Small intestine (tissue), 7 donors: ENCODE measurements at regions not wholly inside any gene's neighbourhood (a gene's known extent, or its start where the extent isn't known, plus 50 kb on each side); places are given as distances from the start of the nearest gene placed in this dataset.
"Not testable (repeated sequence)": the region's sequence is repeated elsewhere in the genome, so short reads cannot be mapped to it uniquely, and the experiment has no call there.

Experiments used
- DNase-seq, 2 donors: peaks; one replicate each; pipeline versions ENCODE4 v3.0.0 to v3.0.0-alpha.2; 2013
- FAIRE-seq: peaks from 2 replicates; lab custom pipeline; 2012; peaks lifted over from hg19 to GRCh38; lab: Jason Lieb, UNC
- H3K27ac ChIP-seq, 3 donors: one replicate each; pipeline ENCODE4 v1.5.1; 2013; ENCODE audit warnings: low read length in 2 of 3, mild to moderate bottlenecking in 2 of 3, control low read depth in 1 of 3, inconsistent platforms in 1 of 3, low read depth in 1 of 3, moderate library complexity in 1 of 3
- H3K27me3 ChIP-seq, 3 donors: one replicate each; pipeline ENCODE4 v1.6.1; 2013; ENCODE audit warnings: low read length in 3 of 3, inconsistent platforms in 1 of 3; ENCODE audit not compliant: control insufficient read depth in 3 of 3, insufficient read depth in 3 of 3
- H3K36me3 ChIP-seq, 3 donors: one replicate each; pipeline ENCODE4 v1.6.1; 2013; ENCODE audit warnings: low read length in 3 of 3, inconsistent platforms in 1 of 3, low read depth in 1 of 3, mild to moderate bottlenecking in 1 of 3, moderate library complexity in 1 of 3; ENCODE audit not compliant: control insufficient read depth in 3 of 3, insufficient read depth in 2 of 3
- H3K4me1 ChIP-seq, 3 donors: one replicate each; pipeline ENCODE4 v1.6.1; 2013; ENCODE audit warnings: low read length in 2 of 3, inconsistent platforms in 1 of 3, low read depth in 1 of 3, mild to moderate bottlenecking in 1 of 3, moderate library complexity in 1 of 3; ENCODE audit not compliant: control insufficient read depth in 3 of 3, insufficient read depth in 2 of 3
- H3K4me3 ChIP-seq, 3 donors: one replicate each; pipeline ENCODE4 v1.5.1; 2013; ENCODE audit warnings: low read length in 3 of 3, control low read depth in 1 of 3, inconsistent platforms in 1 of 3, low read depth in 1 of 3, mild to moderate bottlenecking in 1 of 3, moderate library complexity in 1 of 3
- H3K9me3 ChIP-seq, 2 donors: one replicate each; pipeline ENCODE4 v1.6.1; 2013; ENCODE audit warnings: low read depth in 1 of 2, low read length in 1 of 2; ENCODE audit not compliant: control insufficient read depth in 2 of 2, insufficient read depth in 1 of 2
- WGBS, 3 donors: extraction: QIAGEN DNeasy Blood & Tissue Kit; methylation state at CpG; one replicate each; pipeline ENCODE4 v1.1.7; 2013; 5-methylcytosine and 5-hydroxymethylcytosine counted together
- donor health status: healthy with polysubstance abuse.
- donor health status: control.
- donor health status: control.
- donor health status: Bipolar disorder and iron deficiency.
- donor health status: healthy.

DNA sequence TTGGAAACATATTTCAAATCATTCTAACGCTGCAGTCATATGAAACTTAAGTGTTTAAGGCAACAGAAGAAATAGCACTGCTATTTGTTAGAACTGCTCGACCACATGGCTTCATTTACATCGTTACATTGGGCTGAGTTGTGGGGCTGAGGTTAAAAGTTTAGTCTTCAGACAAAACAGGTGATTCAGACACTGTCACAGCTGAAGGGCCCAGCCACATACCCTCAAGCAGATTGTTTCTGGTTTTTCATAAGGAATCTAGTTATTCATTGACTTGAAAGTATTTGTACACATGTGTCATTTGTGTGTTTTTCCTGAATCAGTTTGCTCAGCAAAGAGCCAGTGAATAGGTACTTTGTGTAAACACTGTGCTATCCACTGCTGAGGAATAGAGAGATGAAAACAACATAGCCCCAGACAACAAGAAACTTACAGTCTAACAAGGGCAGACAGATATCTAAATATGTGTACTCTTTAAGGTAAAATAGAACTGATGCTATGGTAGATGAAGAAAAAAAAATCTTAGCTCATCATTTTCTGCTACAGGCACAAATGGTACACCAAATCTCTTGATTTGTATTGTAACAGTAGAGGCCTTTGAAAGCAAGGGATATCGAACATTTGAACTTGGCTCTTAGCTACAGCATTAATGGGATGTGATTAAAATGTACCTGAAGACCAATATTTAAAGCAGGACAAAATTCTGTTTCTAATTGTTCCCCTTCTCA lies 357.6 kb upstream of the RPS23 start:
- Histone ChIP-seq H3K9me3 (peaks cover 0 to 2% of the 10 kb centered on the region in 2 donors), H3K27me3 (no peaks in the 10 kb centered on the region), H3K36me3 (no peaks in the 10 kb centered on the region), H3K27ac (peak overlapping the region in 1 of 3 donors; percentile 61), H3K4me3 (no peak overlapping the region), H3K4me1 (peaks cover 0 to 29% (median 0%) of the 10 kb centered on the region in 3 donors)
- WGBS, 3 donors = 43 to 61% (median 46%) methylated on average over 4 of the region's 4 CpGs
- DNase-seq = peak; percentile 22 to 69
- no peak for FAIRE-seq

DNA sequence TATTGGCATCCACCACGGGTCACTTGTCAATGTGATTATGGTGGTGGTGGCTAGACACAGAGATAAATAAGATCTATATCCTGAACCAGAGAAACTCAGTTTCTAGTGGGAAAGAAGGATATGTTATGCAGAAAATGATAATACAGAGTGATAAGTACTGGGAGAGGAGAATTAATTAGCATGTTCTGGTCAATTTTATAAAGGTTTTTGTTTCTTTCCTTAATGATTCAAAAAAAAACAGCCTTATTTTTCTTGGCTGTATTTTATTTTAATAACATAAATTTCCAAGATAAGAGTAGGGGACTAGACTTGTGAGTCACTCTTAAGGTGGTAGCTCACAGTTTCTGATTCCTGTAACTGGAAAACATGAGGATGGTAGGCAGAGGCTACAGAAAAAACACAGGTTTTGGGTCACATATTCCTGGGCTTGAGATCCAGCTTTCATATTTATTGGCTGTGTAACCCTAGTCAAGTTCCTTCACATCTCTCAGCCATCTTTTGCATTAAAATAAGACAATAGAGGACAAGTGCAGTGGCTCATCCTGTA lies 350.3 kb upstream of the RPS23 start:
- H3K27me3 ChIP-seq = no peaks in the 10 kb centered on the region
- H3K36me3 ChIP-seq = no peaks in the 10 kb centered on the region
- DNase-seq (no peak), FAIRE-seq (no peak)
- peak overlapping the region in 1 of 3 donors; percentile 4 for H3K27ac ChIP-seq
- peaks cover 0 to 30% of the 10 kb centered on the region in 2 donors for H3K9me3 ChIP-seq
- 38 to 51% (median 41%) methylated on average over 1 of the region's 1 CpG for WGBS, 3 donors
- peaks cover 0 to 31% (median 10%) of the 10 kb centered on the region in 3 donors for H3K4me1 ChIP-seq
- no peak overlapping the region for H3K4me3 ChIP-seq

DNA sequence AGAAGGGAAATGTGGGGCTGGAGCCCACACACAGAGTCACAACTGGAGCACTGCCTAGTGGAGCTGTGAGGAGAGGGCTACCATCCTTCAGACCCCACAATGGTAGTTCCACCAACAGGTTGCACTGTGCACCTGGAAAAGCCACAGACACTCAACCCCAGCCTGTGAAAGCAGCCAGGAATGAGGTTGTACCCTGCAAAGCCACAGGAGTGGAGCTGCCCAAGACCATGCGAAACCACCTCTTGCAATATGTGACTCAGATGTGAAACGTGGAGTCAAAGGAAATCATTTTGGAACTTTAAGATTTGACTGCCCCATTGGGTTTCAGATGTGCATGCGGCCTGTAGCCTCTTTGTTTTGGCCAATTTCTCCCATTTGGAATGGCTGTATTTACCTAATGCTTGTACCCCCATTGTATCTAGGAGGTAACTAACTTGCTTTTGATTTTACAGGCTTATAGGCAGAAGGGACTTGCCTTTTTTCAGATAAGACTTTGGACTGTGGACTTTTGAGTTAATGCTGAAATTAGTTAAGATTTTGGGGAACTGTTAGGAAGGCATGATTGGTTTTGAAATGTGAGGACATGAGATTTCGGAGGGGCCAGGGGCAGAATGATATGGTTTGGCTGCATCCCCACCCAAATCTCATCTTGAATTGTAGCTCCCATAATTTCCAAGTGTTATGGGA lies 348.9 kb upstream of the RPS23 start:
- WGBS, 3 donors = 82 to 95% (median 89%) methylated on average over 4 of the region's 4 CpGs
- H3K36me3 ChIP-seq, FAIRE-seq: not testable (repeated sequence)

DNA sequence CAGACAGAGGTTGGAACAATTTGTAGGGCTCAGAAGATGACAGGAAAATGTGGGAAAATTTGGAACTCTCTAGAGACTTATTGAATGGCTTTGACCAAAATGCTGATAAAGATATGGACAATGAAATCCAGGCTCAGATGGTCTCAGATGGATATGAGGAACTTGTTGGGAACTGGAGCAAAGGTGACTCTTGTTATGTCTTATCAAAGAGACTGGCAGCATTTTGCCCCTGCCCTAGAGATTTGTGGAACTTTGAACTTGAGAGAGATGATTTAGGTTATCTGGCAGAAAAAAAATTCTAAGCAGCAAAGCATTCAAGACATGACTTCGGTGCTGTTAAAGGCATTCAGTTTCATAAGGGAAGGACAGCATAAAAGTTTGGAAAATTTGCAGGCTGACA lies 347.9 kb upstream of the RPS23 start:
- Histone ChIP-seq H3K4me1 (peaks cover 3 to 43% (median 11%) of the 10 kb centered on the region in 3 donors), H3K27ac (peak overlapping the region in 1 of 3 donors; percentile 55), H3K9me3 (peaks cover 0 to 30% of the 10 kb centered on the region in 2 donors)
- DNase-seq (peak; percentile 33 to 66), FAIRE-seq (peak; percentile 36)
- H3K27me3 ChIP-seq, H3K4me3 ChIP-seq, H3K36me3 ChIP-seq: not testable (repeated sequence)
- WGBS, 3 donors = 20 to 66% (median 26%) methylated on average over 1 of the region's 1 CpG

More for the DNA sequence above, 348.9 kb upstream of the RPS23 start:
- not testable (repeated sequence) for H3K27me3 ChIP-seq, H3K4me3 ChIP-seq, DNase-seq
- Histone ChIP-seq H3K4me1 (peaks cover 3 to 42% (median 11%) of the 10 kb centered on the region in 3 donors), H3K27ac (peak overlapping the region in 1 of 3 donors; percentile 43), H3K9me3 (peaks cover 0 to 30% of the 10 kb centered on the region in 2 donors)

DNA sequence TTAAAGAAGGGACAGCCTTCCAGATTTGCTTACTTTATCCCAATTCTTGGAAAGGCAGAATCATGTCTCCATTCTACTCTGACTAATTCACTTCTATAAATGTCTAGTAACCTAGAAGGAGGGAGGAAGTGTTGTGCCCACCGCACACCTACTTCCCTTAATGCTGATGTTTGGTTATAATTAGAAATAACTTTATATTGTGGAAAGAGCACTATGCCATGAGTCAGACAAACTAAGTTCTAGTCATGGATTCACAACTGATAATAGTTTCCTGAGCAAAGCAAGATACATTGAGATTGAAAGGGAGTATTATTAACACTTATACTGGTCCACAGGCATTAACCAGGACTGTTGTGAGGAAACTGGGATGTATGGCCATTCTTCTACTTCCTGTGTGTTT lies 345.9 kb upstream of the RPS23 start:
- peaks cover 0 to 28% of the 10 kb centered on the region in 2 donors for H3K9me3 ChIP-seq
- H3K4me3 ChIP-seq = no peak overlapping the region
- peak overlapping the region in 2 of 3 donors; percentile 20 to 72 for H3K27ac ChIP-seq
- FAIRE-seq = no peak
- WGBS, 3 donors = 37 to 91% (median 84%) methylated on average over 1 of the region's 1 CpG
- peaks cover 3 to 43% (median 11%) of the 10 kb centered on the region in 3 donors for H3K4me1 ChIP-seq
- H3K27me3 ChIP-seq = no peaks in the 10 kb centered on the region
- no peak for DNase-seq
- H3K36me3 ChIP-seq = no peaks in the 10 kb centered on the region

DNA sequence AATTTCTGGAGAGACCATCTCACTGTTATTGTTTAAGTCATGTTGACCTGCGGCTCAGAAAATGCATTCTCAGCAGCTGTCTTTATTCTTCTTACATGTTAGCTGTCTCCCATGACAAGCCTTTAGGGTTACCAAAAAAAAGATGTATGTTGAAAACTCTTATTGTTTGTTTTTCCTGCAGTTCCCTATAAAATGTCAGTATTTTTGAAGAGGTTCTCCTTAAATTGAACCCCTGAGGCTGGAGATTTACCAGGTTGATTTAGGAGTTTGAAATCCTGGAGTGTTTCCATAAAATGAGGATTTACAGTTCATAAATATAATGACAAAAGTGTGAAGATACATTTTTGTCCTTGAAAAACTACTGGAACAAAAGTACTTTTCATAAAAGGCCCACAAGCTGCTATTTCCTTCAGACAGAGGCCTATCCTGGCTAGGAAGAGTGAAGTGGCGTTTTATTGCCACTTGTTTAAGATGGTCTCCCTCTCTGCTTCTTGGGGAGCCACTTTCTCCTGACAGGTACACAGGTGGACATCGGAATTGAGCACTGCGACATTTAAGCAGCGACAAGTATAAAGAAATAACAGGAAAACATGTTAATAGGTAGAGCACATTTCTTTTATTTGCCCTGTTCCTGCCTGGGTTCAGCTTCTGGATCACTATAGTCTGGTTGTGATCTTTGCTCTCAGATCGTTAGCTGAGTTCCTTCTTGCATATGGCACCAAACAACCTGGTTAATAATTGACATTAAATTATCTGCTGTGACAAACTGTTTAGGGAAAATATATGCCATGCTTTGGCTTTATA lies 344.8 kb upstream of the RPS23 start:
- peaks cover 3 to 43% (median 11%) of the 10 kb centered on the region in 3 donors for H3K4me1 ChIP-seq
- WGBS, 3 donors = 23 to 59% (median 44%) methylated on average over 6 of the region's 6 CpGs
- no peak overlapping the region for H3K4me3 ChIP-seq
- peak; percentile 84 to 90 for DNase-seq
- H3K27ac ChIP-seq = peak overlapping the region; percentile 72 to 88 (median 76)
- H3K36me3 ChIP-seq = no peaks in the 10 kb centered on the region
- H3K27me3 ChIP-seq = no peaks in the 10 kb centered on the region
- peaks cover 0 to 23% of the 10 kb centered on the region in 2 donors for H3K9me3 ChIP-seq
- FAIRE-seq = peak; percentile 57

DNA sequence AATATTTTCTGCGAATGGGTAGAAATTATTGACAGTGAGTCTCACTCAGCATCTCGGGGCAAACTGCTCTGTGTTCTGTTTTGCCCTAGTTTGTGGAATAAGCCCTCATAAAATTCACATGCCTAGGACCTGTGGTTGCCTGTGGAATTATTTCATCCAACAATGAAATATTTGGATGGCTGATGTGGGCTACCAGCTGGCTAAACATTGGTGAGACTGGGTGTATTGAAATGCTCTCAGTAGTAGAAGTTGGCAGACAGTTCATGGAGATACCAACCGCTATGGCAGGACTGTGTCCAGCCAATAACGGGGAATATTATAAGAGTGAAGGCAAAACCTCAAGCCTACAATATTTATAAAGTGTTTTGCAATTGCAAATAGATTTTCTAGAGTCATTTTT lies 344.1 kb upstream of the RPS23 start:
- no peaks in the 10 kb centered on the region for H3K27me3 ChIP-seq
- H3K27ac ChIP-seq = peak overlapping the region in 1 of 3 donors; percentile 72
- peaks cover 0 to 20% of the 10 kb centered on the region in 2 donors for H3K9me3 ChIP-seq
- no peak overlapping the region for H3K4me3 ChIP-seq
- H3K36me3 ChIP-seq = no peaks in the 10 kb centered on the region
- no peak for FAIRE-seq
- 89 to 96% (median 91%) methylated on average over 4 of the region's 4 CpGs for WGBS, 3 donors
- peaks cover 3 to 39% (median 11%) of the 10 kb centered on the region in 3 donors for H3K4me1 ChIP-seq
- DNase-seq = no peak
